ENCODE measurements at regions not wholly inside any gene's neighbourhood (a gene's known extent, or its start where the extent isn't known, plus 50 kb on each side); places are given as distances from the start of the nearest gene placed in this dataset.

GRCh38 chrX:104391906-104392305, 137.2 kb upstream of the ESX1 start:
- no peak overlapping the region for H2BK15ac ChIP-seq (ENCODE audit: low read length)
- no peak overlapping the region for H3K18ac ChIP-seq (ENCODE audit: extremely low read depth, low read length)
- POLR2A ChIA-PET (ENCODE audit: partially characterized antibody), result no interaction called here
- no peak overlapping the region for H2AFZ ChIP-seq (ENCODE audit: low read length)
- no peak overlapping the region for H2BK5ac ChIP-seq (ENCODE audit: low read depth, low read length)
- DNase-seq (ENCODE audit: low read depth in 1 of 2, low spot score in 2 of 2) (no peak), FAIRE-seq (peak; percentile 73)
- 92% methylated on average over 2 of the region's 4 CpGs; no CpG with 5 or more reads in 1 of the 2 experiments for WGBS, 2 experiments (ENCODE audit: extremely low coverage in 1 of 2, insufficient coverage in 1 of 2, insufficient read length in 1 of 2, insufficient replicate concordance in 2 of 2, low coverage in 1 of 2, low lambda C conversion rate in 2 of 2, missing lambda C conversion rate in 1 of 2)
- H4K5ac ChIP-seq (ENCODE audit: insufficient read length, low read depth, low read length), result no peak overlapping the region
- H4K8ac ChIP-seq (ENCODE audit: extremely low read depth, insufficient read depth, low read length), result no peak overlapping the region
- no peak overlapping the region for H3K4me2 ChIP-seq (ENCODE audit: insufficient read depth in 1 of 2, low read depth in 2 of 2, low read length in 2 of 2)
- no peaks in the 10 kb centered on the region for H3K23me2 ChIP-seq (ENCODE audit: low read depth, low read length)
- peaks cover 0 to 2% (median 0%) of the 10 kb centered on the region in 4 experiments; a peak in 1 of 7 replicates for H3K4me1 ChIP-seq (replicated peaks in 1 of 4; ENCODE audit: control insufficient read depth in 3 of 4, insufficient read depth in 4 of 4, low read length in 3 of 4)
- H2BK12ac ChIP-seq (ENCODE audit: low read depth, low read length), result no peak overlapping the region
- TF ChIP-seq BRCA1 (IDR thresholded peaks at IDR 0.05; ENCODE audit: low read depth, low read length) (no peak), POLR2AphosphoS5 (IDR thresholded peaks at IDR 0.05; ENCODE audit: low read depth, low read length) (no peak), CEBPB (IDR thresholded peaks at IDR 0.05; ENCODE audit: low read depth, low read length) (no peak), SIX5 (IDR thresholded peaks at IDR 0.05; ENCODE audit: low read depth, low read length) (no peak), HDAC6 (IDR thresholded peaks at IDR 0.05; ENCODE audit: low read depth, low read length) (no peak), EP300 (IDR thresholded peaks at IDR 0.05; ENCODE audit: borderline replicate concordance in 1 of 2, low read depth in 2 of 2, low read length in 2 of 2) (no peak), RXRA (IDR thresholded peaks at IDR 0.05; ENCODE audit: insufficient read depth, low read depth, low read length) (no peak), KDM5A (IDR thresholded peaks at IDR 0.05; ENCODE audit: low read length) (no peak), YY1 (IDR thresholded peaks at IDR 0.05; ENCODE audit: low read depth, low read length) (no peak), SIN3A (conservative IDR thresholded peaks at IDR 0.05 in 1 of 2, IDR thresholded peaks at IDR 0.05 in 1 of 2; ENCODE audit: low read depth in 1 of 2, low read length in 2 of 2) (no peak), NANOG (IDR thresholded peaks at IDR 0.05; ENCODE audit: insufficient read depth, low read depth, low read length, poor library complexity, severe bottlenecking) (no peak), SUZ12 (IDR thresholded peaks at IDR 0.05; ENCODE audit: low read length) (no peak)
- CTCF ChIA-PET (ENCODE audit: partially characterized antibody), result no interaction called here
- H3K4me3 ChIP-seq (ENCODE audit: extremely low read depth in 1 of 4, insufficient read depth in 2 of 4, low read depth in 3 of 4, low read length in 4 of 4), result no peak overlapping the region
- H3K79me1 ChIP-seq (ENCODE audit: low read depth, low read length), result no peaks in the 10 kb centered on the region
- H3K36me3 ChIP-seq (ENCODE audit: control insufficient read depth in 2 of 4, insufficient read depth in 4 of 4, low read length in 3 of 4), result no peaks in the 10 kb centered on the region
- H3K56ac ChIP-seq (replicated peaks; ENCODE audit: insufficient read length, low read depth, low read length), result no peak overlapping the region
- H3K27ac ChIP-seq (ENCODE audit: low read depth, low read length), result no peak overlapping the region
- no peak overlapping the region for H2BK20ac ChIP-seq (ENCODE audit: low read length)
- H2BK120ac ChIP-seq (replicated peaks; ENCODE audit: low read depth, low read length), result no peak overlapping the region
- no peaks in the 10 kb centered on the region for H3K9me3 ChIP-seq (ENCODE audit: insufficient read depth in 2 of 2, low read depth in 1 of 2, low read length in 1 of 2)
- no peaks in the 10 kb centered on the region for H4K20me1 ChIP-seq (replicated peaks in 1 of 2; ENCODE audit: control insufficient read depth in 1 of 2, insufficient read depth in 2 of 2, low read length in 2 of 2)
- no peak overlapping the region for H2AK5ac ChIP-seq (ENCODE audit: low read depth, low read length)
- H3K4ac ChIP-seq (replicated peaks; ENCODE audit: insufficient read length, low read depth, low read length), result no peak overlapping the region
- H3K14ac ChIP-seq (ENCODE audit: insufficient read length), result no peak overlapping the region
- no peak overlapping the region for H4K91ac ChIP-seq (replicated peaks; ENCODE audit: insufficient read length, low read length)
- H3K27me3 ChIP-seq (replicated peaks in 1 of 4; ENCODE audit: control insufficient read depth in 3 of 4, extremely low read depth in 1 of 4, insufficient read depth in 3 of 4, low read length in 3 of 4), result no peaks in the 10 kb centered on the region
- H3K23ac ChIP-seq (ENCODE audit: insufficient read length), result no peak overlapping the region
- no peaks in the 10 kb centered on the region for H3K79me2 ChIP-seq (ENCODE audit: control insufficient read depth in 1 of 2, insufficient read depth in 2 of 2, low read length in 2 of 2)
- no peak overlapping the region for H3K9ac ChIP-seq (replicated peaks in 1 of 4; ENCODE audit: extremely low read depth in 1 of 4, low read depth in 3 of 4, low read length in 3 of 4)

Measured in H1 (cell line).